HepG2 (cell line): ENCODE measurements at regions not wholly inside any gene's neighbourhood (a gene's known extent, or its start where the extent isn't known, plus 50 kb on each side); places are given as distances from the start of the nearest gene placed in this dataset.

Source experiments
- AGO2 ChIP-seq: fragments of 200-400 bp; formaldehyde crosslinking; optimal IDR thresholded peaks from 2 replicates; pipeline ENCODE3; 2017; ENCODE audit warnings: mild to moderate bottlenecking, low read depth, low read length, moderate library complexity
- HOXA5 ChIP-seq: sonication (generic); formaldehyde crosslinking; IDR thresholded peaks from 2 replicates; pipeline ENCODE4 v1.4.0; 2020; ENCODE audit warnings: missing genetic modification reagents
- NCOR1 ChIP-seq: fragments of 200-600 bp; sonication (generic); IDR thresholded peaks from 2 replicates; pipeline ENCODE4 v1.7.0; 2017; ENCODE audit warnings: antibody characterized with exemption, low read length, borderline replicate concordance
- NFIC ChIP-seq: IDR thresholded peaks from 2 replicates; pipeline ENCODE4 v1.6.1; 2012; ENCODE audit warnings: mild to moderate bottlenecking, low read length, inconsistent platforms
- NR3C1 ChIP-seq: sonication (generic); formaldehyde crosslinking; IDR thresholded peaks from 2 replicates; pipeline ENCODE4 v1.4.0; 2020; ENCODE audit warnings: missing genetic modification reagents
- SMYD3 ChIP-seq: sonication (generic); formaldehyde crosslinking; IDR thresholded peaks from 2 replicates; pipeline ENCODE4 v1.8.1; 2023; ENCODE audit warnings: mild to moderate bottlenecking, missing genetic modification reagents
- SNAPC2 ChIP-seq: sonication (generic); formaldehyde crosslinking; IDR thresholded peaks from 2 replicates; pipeline ENCODE4 v1.8.1; 2022; ENCODE audit warnings: mild to moderate bottlenecking, missing genetic modification reagents
- SRSF1 ChIP-seq: fragments of 200-400 bp; formaldehyde crosslinking; optimal IDR thresholded peaks from 2 replicates; pipeline ENCODE3; 2017; ENCODE audit warnings: mild to moderate bottlenecking, low read depth, low read length, moderate library complexity
- TCF12 ChIP-seq, 2 experiments: fragments of 450-650 bp in 1 of 2; sonication (generic) in 1 of 2; formaldehyde crosslinking in 1 of 2; IDR thresholded peaks; 2 replicates each; pipeline versions ENCODE4 v1.6.1 to v1.8.0; 2017 to 2022; ENCODE audit warnings: antibody characterized with exemption in 1 of 2, mild to moderate bottlenecking in 1 of 2, missing genetic modification reagents in 1 of 2, moderate library complexity in 1 of 2
- TF ChIP-seq, protein P1 (sequence below): sonication (generic); formaldehyde crosslinking; IDR thresholded peaks from 2 replicates; pipeline ENCODE4 v1.4.0; 2020; ENCODE audit warnings: mild to moderate bottlenecking, missing genetic modification reagents
- TF ChIP-seq, protein P2 (sequence below): sonication (generic); formaldehyde crosslinking; IDR thresholded peaks from 2 replicates; pipeline ENCODE4 v1.9.0; 2021; ENCODE audit warnings: missing genetic modification reagents, borderline replicate concordance
- TF ChIP-seq, protein P3 (sequence below): sonication (generic); formaldehyde crosslinking; IDR thresholded peaks from 2 replicates; pipeline ENCODE4 v1.5.0; 2020; ENCODE audit warnings: mild to moderate bottlenecking, missing genetic modification reagents, borderline replicate concordance
- TF ChIP-seq, protein P4 (sequence below): sonication (generic); formaldehyde crosslinking; IDR thresholded peaks from 2 replicates; pipeline ENCODE4 v1.9.0; 2021; ENCODE audit warnings: missing genetic modification reagents, mild to moderate bottlenecking, borderline replicate concordance

DNA sequence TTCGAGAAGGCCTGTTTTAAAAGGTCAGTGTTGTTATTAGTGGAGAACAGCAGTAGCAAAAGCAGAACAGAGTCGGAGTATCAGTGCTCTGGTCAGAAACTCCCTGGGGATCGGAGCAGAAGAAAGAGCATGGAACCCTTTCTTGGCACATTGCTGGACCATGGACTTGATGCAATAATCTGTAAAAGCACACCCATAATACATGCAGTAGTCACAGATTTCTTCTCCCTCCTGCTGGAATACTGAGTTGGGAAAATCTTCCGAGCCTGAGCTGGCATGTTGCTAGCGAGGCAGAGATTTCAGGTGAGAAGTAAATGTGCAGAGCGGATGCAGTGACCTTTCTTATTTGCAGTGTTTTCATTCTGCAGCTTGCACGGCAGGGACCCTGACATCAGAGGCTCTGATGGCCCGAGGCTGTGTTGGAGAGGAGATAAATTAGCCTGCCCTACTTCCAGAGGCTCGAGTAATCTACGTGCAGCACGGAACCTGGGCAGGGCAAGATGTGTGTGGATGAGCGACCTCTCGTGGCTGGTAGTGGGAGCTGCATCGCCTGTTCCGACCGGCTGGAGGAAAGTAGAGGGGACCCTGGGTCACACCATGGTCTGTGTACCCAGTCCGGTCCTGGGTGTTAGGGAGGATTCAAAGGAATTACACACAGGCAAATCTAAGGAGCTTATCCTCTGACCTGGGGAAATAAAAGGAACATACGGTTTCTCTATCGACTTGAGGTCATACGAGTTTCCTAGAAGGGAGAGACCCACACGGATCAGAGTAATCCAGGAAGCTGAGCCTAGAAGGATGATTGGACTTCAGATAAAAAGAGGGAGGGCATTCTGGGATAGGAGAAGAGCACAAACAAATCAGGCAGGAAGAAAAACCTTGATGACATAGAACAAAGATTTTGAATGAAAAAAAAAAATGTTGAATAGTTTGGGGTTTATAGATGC lies 137.0 kb upstream of the STMND1 start (continued):
- TF ChIP-seq, protein P1, sequence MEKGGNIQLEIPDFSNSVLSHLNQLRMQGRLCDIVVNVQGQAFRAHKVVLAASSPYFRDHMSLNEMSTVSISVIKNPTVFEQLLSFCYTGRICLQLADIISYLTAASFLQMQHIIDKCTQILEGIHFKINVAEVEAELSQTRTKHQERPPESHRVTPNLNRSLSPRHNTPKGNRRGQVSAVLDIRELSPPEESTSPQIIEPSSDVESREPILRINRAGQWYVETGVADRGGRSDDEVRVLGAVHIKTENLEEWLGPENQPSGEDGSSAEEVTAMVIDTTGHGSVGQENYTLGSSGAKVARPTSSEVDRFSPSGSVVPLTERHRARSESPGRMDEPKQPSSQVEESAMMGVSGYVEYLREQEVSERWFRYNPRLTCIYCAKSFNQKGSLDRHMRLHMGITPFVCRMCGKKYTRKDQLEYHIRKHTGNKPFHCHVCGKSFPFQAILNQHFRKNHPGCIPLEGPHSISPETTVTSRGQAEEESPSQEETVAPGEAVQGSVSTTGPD: no peak
- TF ChIP-seq NR3C1 (CRISPR knock-in tag): no peak
- 0 out of 2 replicates have a peak, but pooled peaks have one; percentile 68 for TF ChIP-seq HOXA5 (CRISPR knock-in tag)
- TF ChIP-seq, protein P2, sequence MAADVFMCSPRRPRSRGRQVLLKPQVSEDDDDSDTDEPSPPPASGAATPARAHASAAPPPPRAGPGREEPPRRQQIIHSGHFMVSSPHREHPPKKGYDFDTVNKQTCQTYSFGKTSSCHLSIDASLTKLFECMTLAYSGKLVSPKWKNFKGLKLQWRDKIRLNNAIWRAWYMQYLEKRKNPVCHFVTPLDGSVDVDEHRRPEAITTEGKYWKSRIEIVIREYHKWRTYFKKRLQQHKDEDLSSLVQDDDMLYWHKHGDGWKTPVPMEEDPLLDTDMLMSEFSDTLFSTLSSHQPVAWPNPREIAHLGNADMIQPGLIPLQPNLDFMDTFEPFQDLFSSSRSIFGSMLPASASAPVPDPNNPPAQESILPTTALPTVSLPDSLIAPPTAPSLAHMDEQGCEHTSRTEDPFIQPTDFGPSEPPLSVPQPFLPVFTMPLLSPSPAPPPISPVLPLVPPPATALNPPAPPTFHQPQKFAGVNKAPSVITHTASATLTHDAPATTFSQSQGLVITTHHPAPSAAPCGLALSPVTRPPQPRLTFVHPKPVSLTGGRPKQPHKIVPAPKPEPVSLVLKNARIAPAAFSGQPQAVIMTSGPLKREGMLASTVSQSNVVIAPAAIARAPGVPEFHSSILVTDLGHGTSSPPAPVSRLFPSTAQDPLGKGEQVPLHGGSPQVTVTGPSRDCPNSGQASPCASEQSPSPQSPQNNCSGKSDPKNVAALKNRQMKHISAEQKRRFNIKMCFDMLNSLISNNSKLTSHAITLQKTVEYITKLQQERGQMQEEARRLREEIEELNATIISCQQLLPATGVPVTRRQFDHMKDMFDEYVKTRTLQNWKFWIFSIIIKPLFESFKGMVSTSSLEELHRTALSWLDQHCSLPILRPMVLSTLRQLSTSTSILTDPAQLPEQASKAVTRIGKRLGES (CRISPR knock-in tag): no peak
- TF ChIP-seq, protein P3, sequence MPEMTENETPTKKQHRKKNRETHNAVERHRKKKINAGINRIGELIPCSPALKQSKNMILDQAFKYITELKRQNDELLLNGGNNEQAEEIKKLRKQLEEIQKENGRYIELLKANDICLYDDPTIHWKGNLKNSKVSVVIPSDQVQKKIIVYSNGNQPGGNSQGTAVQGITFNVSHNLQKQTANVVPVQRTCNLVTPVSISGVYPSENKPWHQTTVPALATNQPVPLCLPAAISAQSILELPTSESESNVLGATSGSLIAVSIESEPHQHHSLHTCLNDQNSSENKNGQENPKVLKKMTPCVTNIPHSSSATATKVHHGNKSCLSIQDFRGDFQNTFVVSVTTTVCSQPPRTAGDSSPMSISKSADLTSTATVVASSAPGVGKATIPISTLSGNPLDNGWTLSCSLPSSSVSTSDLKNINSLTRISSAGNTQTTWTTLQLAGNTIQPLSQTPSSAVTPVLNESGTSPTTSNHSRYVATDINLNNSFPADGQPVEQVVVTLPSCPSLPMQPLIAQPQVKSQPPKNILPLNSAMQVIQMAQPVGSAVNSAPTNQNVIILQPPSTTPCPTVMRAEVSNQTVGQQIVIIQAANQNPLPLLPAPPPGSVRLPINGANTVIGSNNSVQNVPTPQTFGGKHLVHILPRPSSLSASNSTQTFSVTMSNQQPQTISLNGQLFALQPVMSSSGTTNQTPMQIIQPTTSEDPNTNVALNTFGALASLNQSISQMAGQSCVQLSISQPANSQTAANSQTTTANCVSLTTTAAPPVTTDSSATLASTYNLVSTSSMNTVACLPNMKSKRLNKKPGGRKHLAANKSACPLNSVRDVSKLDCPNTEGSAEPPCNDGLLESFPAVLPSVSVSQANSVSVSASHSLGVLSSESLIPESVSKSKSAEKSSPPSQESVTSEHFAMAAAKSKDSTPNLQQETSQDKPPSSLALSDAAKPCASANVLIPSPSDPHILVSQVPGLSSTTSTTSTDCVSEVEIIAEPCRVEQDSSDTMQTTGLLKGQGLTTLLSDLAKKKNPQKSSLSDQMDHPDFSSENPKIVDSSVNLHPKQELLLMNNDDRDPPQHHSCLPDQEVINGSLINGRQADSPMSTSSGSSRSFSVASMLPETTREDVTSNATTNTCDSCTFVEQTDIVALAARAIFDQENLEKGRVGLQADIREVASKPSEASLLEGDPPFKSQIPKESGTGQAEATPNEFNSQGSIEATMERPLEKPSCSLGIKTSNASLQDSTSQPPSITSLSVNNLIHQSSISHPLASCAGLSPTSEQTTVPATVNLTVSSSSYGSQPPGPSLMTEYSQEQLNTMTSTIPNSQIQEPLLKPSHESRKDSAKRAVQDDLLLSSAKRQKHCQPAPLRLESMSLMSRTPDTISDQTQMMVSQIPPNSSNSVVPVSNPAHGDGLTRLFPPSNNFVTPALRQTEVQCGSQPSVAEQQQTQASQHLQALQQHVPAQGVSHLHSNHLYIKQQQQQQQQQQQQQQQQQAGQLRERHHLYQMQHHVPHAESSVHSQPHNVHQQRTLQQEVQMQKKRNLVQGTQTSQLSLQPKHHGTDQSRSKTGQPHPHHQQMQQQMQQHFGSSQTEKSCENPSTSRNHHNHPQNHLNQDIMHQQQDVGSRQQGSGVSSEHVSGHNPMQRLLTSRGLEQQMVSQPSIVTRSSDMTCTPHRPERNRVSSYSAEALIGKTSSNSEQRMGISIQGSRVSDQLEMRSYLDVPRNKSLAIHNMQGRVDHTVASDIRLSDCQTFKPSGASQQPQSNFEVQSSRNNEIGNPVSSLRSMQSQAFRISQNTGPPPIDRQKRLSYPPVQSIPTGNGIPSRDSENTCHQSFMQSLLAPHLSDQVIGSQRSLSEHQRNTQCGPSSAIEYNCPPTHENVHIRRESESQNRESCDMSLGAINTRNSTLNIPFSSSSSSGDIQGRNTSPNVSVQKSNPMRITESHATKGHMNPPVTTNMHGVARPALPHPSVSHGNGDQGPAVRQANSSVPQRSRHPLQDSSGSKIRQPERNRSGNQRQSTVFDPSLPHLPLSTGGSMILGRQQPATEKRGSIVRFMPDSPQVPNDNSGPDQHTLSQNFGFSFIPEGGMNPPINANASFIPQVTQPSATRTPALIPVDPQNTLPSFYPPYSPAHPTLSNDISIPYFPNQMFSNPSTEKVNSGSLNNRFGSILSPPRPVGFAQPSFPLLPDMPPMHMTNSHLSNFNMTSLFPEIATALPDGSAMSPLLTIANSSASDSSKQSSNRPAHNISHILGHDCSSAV (CRISPR knock-in tag): no peak
- TF ChIP-seq AGO2: no peak
- TF ChIP-seq, protein P4, sequence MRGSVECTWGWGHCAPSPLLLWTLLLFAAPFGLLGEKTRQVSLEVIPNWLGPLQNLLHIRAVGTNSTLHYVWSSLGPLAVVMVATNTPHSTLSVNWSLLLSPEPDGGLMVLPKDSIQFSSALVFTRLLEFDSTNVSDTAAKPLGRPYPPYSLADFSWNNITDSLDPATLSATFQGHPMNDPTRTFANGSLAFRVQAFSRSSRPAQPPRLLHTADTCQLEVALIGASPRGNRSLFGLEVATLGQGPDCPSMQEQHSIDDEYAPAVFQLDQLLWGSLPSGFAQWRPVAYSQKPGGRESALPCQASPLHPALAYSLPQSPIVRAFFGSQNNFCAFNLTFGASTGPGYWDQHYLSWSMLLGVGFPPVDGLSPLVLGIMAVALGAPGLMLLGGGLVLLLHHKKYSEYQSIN: no peak
- TF ChIP-seq SMYD3: no peak
- no peak for TF ChIP-seq SNAPC2 (CRISPR knock-in tag)
- TF ChIP-seq SRSF1: no peak
- no peak for TF ChIP-seq NFIC
- TF ChIP-seq NCOR1: no peak
- no peak for TF ChIP-seq TCF12 (IDR thresholded peaks at IDR 0.05)
- TF ChIP-seq TCF12 (CRISPR knock-in tag; IDR thresholded peaks at IDR 0.05): no peak
